ENCODE measurements at regions not wholly inside any gene's neighbourhood (a gene's known extent, or its start where the extent isn't known, plus 50 kb on each side); places are given as distances from the start of the nearest gene placed in this dataset.

DNA sequence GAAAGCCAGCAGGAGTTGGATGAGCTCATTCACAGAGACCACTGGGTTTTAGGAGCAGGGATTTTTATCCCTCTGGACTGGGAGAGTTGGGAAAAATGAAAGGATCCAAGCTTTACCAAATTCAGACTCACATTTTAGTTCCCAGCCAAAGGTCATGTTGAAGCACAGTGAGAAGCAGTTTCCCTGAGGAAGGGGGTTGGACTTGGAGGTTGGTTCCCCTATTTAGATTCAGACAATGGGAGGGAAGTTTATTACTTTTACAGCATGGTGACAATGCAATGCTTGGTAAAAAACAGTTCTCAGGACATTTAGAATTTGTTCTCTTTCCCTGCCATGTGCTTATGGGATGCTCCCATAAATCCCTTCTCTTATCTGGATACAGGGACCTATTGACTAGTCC lies 57.3 kb upstream of the ZNF648 start:
- TF ChIP-seq EZH2 (IDR thresholded peaks at IDR 0.05; ENCODE audit: borderline replicate concordance, insufficient read depth, low read depth, low read length, poor library complexity, severe bottlenecking): no peak
- TF ChIP-seq, protein P1, sequence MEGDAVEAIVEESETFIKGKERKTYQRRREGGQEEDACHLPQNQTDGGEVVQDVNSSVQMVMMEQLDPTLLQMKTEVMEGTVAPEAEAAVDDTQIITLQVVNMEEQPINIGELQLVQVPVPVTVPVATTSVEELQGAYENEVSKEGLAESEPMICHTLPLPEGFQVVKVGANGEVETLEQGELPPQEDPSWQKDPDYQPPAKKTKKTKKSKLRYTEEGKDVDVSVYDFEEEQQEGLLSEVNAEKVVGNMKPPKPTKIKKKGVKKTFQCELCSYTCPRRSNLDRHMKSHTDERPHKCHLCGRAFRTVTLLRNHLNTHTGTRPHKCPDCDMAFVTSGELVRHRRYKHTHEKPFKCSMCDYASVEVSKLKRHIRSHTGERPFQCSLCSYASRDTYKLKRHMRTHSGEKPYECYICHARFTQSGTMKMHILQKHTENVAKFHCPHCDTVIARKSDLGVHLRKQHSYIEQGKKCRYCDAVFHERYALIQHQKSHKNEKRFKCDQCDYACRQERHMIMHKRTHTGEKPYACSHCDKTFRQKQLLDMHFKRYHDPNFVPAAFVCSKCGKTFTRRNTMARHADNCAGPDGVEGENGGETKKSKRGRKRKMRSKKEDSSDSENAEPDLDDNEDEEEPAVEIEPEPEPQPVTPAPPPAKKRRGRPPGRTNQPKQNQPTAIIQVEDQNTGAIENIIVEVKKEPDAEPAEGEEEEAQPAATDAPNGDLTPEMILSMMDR (IDR thresholded peaks at IDR 0.05): no peak

Measured in B cell (primary cell).